ENCODE measurements at regions not wholly inside any gene's neighbourhood (a gene's known extent, or its start where the extent isn't known, plus 50 kb on each side); places are given as distances from the start of the nearest gene placed in this dataset.

DNA sequence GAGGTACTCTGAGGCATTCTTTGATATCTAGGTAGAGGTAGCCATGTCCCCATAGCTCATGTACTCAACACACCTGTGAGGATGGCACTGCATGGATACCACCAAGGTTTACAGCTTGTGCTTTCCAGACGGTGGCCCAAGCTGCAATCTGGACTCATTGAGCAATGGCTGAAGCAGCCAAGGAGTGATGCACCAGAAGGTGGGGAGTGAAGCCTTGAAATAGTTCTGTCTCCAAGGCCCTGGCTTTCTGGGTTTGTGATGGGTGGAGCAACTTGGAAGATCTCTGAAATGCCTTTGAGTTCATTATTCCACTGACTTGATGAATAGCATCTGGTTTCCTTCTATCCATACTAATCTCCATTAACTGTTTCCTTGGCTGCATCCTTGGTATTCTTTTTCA is 290.0 kb upstream of the NOVA1 start:
- no peak for TF ChIP-seq CTCF (IDR thresholded peaks at IDR 0.05; ENCODE audit: insufficient read depth, missing control alignments)
- FAIRE-seq (no peak), DNase-seq (ENCODE audit: insufficient read length, low spot score) (no peak)

DNA sequence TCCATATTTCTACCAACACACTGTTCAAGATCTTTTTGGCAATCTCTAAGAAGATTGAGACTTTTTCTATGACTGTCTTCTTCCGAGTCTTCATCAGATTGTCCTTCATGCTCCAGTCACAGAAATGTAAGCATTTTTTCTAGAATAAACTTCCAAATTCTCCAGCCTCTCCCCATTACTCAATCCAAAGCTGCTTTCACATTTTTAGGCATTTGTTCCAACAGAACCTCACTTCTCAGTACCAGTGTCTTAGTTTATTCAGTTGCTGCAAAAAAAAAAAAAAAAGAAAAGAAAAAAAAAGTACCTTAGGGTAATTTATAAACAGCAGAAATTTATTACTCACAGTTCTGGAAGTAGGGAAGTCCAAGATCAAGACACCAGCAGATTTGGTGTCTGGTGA is 290.8 kb upstream of the NOVA1 start:
- no peak for DNase-seq (ENCODE audit: insufficient read length, low spot score)
- FAIRE-seq = no peak
- TF ChIP-seq CTCF (IDR thresholded peaks at IDR 0.05; ENCODE audit: insufficient read depth, missing control alignments) = no peak

- DNase-seq (ENCODE audit: insufficient read length, low spot score) = no peak
- FAIRE-seq = no peak
- no peak for TF ChIP-seq CTCF (IDR thresholded peaks at IDR 0.05; ENCODE audit: insufficient read depth, missing control alignments)
These were observed 298.6 kb upstream of the NOVA1 start for GRCh38 chr14:26896447-26896846.

GRCh38 chr14:26897196-26897595 is 299.4 kb upstream of the NOVA1 start:
- DNase-seq (ENCODE audit: insufficient read length, low spot score) = no peak
- TF ChIP-seq CTCF (IDR thresholded peaks at IDR 0.05; ENCODE audit: insufficient read depth, missing control alignments) = no peak
- FAIRE-seq = no peak

GRCh38 chr14:26905229-26905628 is 307.4 kb upstream of the NOVA1 start:
- no peak for FAIRE-seq
- no peak for DNase-seq (ENCODE audit: insufficient read length, low spot score)
- no peak for TF ChIP-seq CTCF (IDR thresholded peaks at IDR 0.05; ENCODE audit: insufficient read depth, missing control alignments)

- DNase-seq (ENCODE audit: insufficient read length, low spot score) = no peak
- TF ChIP-seq CTCF (IDR thresholded peaks at IDR 0.05; ENCODE audit: insufficient read depth, missing control alignments) = no peak
- no peak for FAIRE-seq
These were observed 316.0 kb upstream of the NOVA1 start for GRCh38 chr14:26913786-26914185.

DNA sequence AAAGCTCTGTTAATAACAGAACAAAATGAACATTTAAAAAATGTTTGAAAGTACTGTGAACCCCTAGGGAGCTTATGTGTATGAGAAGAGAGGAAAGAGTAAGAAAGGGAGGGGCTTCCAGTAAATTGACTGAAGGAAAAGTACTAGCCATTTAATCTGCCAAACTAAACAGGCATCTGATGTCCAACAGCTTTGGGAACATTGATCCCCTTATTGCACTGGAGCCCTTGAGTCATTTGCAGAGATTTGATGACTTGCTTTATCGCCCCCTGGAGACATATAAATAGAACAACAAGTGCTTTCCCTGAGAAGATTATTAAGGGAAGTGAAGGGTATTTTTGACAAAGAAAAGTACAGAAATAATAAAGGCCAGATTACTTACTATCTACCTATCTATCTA is 319.3 kb upstream of the NOVA1 start:
- FAIRE-seq (peak; percentile 60), DNase-seq (ENCODE audit: insufficient read length, low spot score) (peak; percentile 7)
- peak; percentile 45 for TF ChIP-seq CTCF (IDR thresholded peaks at IDR 0.05; ENCODE audit: insufficient read depth, missing control alignments)
